Ureter (tissue), 1 donor: ENCODE measurements at regions not wholly inside any gene's neighbourhood (a gene's known extent, or its start where the extent isn't known, plus 50 kb on each side); places are given as distances from the start of the nearest gene placed in this dataset.
"Not testable (repeated sequence)": the region's sequence is repeated elsewhere in the genome, so short reads cannot be mapped to it uniquely, and the experiment has no call there.

Experiments used
- DNase-seq: peaks from one replicate; pipeline ENCODE4 v3.0.0-alpha.2; 2020; ENCODE audit warnings: low spot score
- donor health status: DM: yes; HTN: yes; CAD: no.

GRCh38 chr5:99061711-99062110 lies 132.9 kb upstream of the CHD1 start:
- DNase-seq: no peak

- DNase-seq: no peak
Measured at GRCh38 chr5:99061299-99061698, 132.5 kb upstream of the CHD1 start.

GRCh38 chr5:99060306-99061261 lies 131.8 kb upstream of the CHD1 start:
- DNase-seq: peak; percentile 83

- no peak for DNase-seq
Measured at GRCh38 chr5:99059685-99060084, 130.9 kb upstream of the CHD1 start.

GRCh38 chr5:99058466-99058865 lies 129.7 kb upstream of the CHD1 start:
- no peak for DNase-seq

GRCh38 chr5:99054972-99055371 lies 126.2 kb upstream of the CHD1 start:
- DNase-seq: no peak

GRCh38 chr5:99045871-99046270 lies 117.1 kb upstream of the CHD1 start:
- DNase-seq: no peak

GRCh38 chr5:99043257-99043656 lies 114.5 kb upstream of the CHD1 start:
- not testable (repeated sequence) for DNase-seq

GRCh38 chr5:99037668-99038067 lies 108.9 kb upstream of the CHD1 start:
- peak; percentile 50 for DNase-seq

- no peak for DNase-seq
Measured at GRCh38 chr5:99035942-99036341, 107.1 kb upstream of the CHD1 start.

- DNase-seq: no peak
Measured at GRCh38 chr5:99034336-99034735, 105.5 kb upstream of the CHD1 start.

GRCh38 chr5:99033014-99033900 lies 104.5 kb upstream of the CHD1 start:
- no peak for DNase-seq

GRCh38 chr5:99032234-99033013 lies 103.6 kb upstream of the CHD1 start:
- peak; percentile 61 for DNase-seq

- no peak for DNase-seq
Measured at GRCh38 chr5:99030906-99031440, 102.2 kb upstream of the CHD1 start.

GRCh38 chr5:99029172-99029571 lies 100.4 kb upstream of the CHD1 start:
- no peak for DNase-seq

GRCh38 chr5:99028170-99028569 lies 99.4 kb upstream of the CHD1 start:
- DNase-seq: not testable (repeated sequence)

- no peak for DNase-seq
Measured at GRCh38 chr5:99025298-99026045, 96.7 kb upstream of the CHD1 start.

GRCh38 chr5:99023330-99023729 lies 94.5 kb upstream of the CHD1 start:
- no peak for DNase-seq

GRCh38 chr5:99022250-99022649 lies 93.4 kb upstream of the CHD1 start:
- no peak for DNase-seq

- no peak for DNase-seq
Measured at GRCh38 chr5:99020698-99021048, 91.9 kb upstream of the CHD1 start.
